ENCODE measurements at regions not wholly inside any gene's neighbourhood (a gene's known extent, or its start where the extent isn't known, plus 50 kb on each side); places are given as distances from the start of the nearest gene placed in this dataset.

DNA sequence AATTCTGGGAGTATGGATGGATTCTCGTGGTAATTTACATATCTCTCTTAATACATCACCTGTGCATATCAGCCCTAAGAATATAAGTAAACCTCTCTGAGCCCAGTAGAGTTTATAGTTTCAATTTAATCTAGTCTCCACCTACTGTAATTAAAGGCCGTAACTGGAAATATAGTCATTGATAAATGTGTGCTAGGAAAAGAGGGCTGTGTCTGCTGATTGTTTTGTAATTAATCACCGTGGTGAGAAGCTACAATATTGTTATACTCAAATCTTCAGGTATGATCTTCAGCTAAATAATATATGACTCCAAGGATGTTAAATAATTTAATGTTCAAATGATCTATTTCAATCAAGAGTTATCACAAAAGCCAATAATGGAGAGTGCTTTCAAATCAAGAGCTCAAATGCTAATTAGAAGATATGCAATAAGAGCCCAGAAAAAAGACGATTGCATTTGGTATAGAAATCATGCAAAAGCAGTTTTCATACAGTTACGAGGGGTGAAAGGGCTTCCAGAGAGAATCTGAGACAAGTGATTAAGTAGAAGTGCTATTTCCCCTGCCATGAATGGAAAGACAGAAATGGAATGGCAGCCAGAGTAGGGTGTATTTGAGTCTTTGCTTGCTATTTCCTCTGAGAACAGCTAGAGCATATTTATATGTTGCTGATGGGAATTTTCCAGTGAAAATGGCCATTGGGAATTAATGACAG lies 1134.3 kb downstream of the NCAM2 start:
- no peak for ATAC-seq (ENCODE audit: insufficient read depth, low FRiP score)
- Histone ChIP-seq H3K4me3 (no peak overlapping the region), H3K27ac (ENCODE audit: low read depth in 1 of 2, low read length in 1 of 2) (no peak overlapping the region), H3K36me3 (ENCODE audit: control insufficient read depth in 4 of 4, insufficient read depth in 4 of 4, low read length in 4 of 4) (no peaks in the 10 kb centered on the region), H3K9me3 (ENCODE audit: control insufficient read depth in 4 of 4, insufficient read depth in 3 of 4, low read length in 3 of 4) (no peaks in the 10 kb centered on the region), H3K9ac (ENCODE audit: insufficient read depth in 1 of 2, low read length in 2 of 2) (no peak overlapping the region), H3K27me3 (ENCODE audit: control insufficient read depth in 3 of 3, insufficient read depth in 3 of 3, low read length in 2 of 3) (no peaks in the 10 kb centered on the region), H3K4me1 (ENCODE audit: control insufficient read depth in 5 of 5, insufficient read depth in 5 of 5, low read length in 5 of 5) (no peaks in the 10 kb centered on the region)
- WGBS, 2 donors = 80 to 82% methylated on average over 5 of the region's 5 CpGs
- TF ChIP-seq, protein P1, sequence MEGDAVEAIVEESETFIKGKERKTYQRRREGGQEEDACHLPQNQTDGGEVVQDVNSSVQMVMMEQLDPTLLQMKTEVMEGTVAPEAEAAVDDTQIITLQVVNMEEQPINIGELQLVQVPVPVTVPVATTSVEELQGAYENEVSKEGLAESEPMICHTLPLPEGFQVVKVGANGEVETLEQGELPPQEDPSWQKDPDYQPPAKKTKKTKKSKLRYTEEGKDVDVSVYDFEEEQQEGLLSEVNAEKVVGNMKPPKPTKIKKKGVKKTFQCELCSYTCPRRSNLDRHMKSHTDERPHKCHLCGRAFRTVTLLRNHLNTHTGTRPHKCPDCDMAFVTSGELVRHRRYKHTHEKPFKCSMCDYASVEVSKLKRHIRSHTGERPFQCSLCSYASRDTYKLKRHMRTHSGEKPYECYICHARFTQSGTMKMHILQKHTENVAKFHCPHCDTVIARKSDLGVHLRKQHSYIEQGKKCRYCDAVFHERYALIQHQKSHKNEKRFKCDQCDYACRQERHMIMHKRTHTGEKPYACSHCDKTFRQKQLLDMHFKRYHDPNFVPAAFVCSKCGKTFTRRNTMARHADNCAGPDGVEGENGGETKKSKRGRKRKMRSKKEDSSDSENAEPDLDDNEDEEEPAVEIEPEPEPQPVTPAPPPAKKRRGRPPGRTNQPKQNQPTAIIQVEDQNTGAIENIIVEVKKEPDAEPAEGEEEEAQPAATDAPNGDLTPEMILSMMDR (IDR thresholded peaks at IDR 0.05; ENCODE audit: control extremely low read depth, extremely low read depth) = no peak
- DNase-seq = no peak

DNA sequence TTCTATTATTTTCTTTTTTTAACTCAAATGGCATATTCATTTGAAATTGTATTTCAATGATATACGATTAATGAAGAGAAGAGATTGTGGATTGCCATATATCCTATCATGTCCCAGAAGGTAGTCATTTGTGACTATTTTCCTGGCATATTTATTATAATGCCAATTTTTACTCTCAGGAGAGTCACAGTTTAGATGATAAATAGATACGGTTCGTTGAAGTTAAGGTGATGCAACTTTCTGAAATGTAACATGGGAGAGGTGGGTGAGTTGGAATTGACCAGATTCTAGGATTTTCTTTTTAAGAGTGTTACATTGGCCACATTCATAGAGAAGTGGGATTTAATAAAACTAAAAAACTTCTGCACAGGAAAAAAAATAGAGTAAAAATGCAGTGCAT lies 1138.5 kb downstream of the NCAM2 start:
- no peak overlapping the region for H3K27ac ChIP-seq (ENCODE audit: low read depth in 1 of 2, low read length in 1 of 2)
- WGBS, 2 donors = 88 to 90% methylated on average over 3 of the region's 3 CpGs
- no peak for ATAC-seq (ENCODE audit: insufficient read depth, low FRiP score)

DNA sequence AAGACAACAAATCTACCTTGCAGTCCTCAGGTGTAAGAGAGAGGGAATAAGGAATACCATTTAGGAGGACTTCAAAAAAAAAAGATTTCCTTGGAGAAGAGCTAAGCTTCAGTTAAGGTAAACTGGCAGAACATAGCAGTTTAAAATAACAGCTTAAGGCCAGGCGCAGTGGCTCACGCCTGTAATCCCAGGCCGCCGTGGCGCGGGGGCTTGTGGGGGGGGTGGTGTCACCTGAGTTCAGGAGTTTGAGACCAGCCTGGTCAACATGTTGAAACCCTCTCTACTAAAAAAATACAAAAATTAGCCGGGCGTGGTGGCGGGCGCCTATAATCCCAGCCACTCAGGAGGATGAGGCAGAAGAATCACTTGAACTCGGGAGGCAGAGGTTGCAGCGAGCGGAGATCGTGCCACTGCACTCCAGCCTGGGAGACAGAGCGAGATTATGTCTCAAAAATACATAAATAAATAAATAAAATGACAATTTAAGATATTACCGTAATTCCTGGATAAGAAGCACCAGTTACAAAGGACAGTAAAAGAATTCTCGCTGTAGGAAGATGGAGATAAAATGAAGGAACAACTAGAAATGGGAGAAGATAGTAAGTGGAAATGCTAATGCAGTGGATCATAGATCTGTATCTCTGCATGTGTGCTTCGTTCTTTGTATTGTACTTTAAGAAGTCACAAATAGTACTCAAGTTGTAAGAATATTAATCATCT lies 1140.2 kb downstream of the NCAM2 start:
- TF ChIP-seq, protein P1 (IDR thresholded peaks at IDR 0.05; ENCODE audit: control extremely low read depth, extremely low read depth) = no peak
- H3K4me3 ChIP-seq = no peak overlapping the region
- no peaks in the 10 kb centered on the region for H3K27me3 ChIP-seq (ENCODE audit: control insufficient read depth in 3 of 3, insufficient read depth in 3 of 3, low read length in 2 of 3)
- no peaks in the 10 kb centered on the region for H3K9me3 ChIP-seq (ENCODE audit: control insufficient read depth in 4 of 4, insufficient read depth in 3 of 4, low read length in 3 of 4)
- H3K9ac ChIP-seq (ENCODE audit: insufficient read depth in 1 of 2, low read length in 2 of 2) = no peak overlapping the region
- no peaks in the 10 kb centered on the region for H3K4me1 ChIP-seq (ENCODE audit: control insufficient read depth in 5 of 5, insufficient read depth in 5 of 5, low read length in 5 of 5)
- H3K36me3 ChIP-seq (ENCODE audit: control insufficient read depth in 4 of 4, insufficient read depth in 4 of 4, low read length in 4 of 4) = no peaks in the 10 kb centered on the region
- no peak for DNase-seq
- no peak for ATAC-seq (ENCODE audit: insufficient read depth, low FRiP score)
- WGBS, 2 donors = 89 to 90% methylated on average over 18 of the region's 18 CpGs
- no peak overlapping the region for H3K27ac ChIP-seq (ENCODE audit: low read depth in 1 of 2, low read length in 1 of 2)

More for the DNA sequence above, 1138.5 kb downstream of the NCAM2 start:
- H3K27me3 ChIP-seq (ENCODE audit: control insufficient read depth in 3 of 3, insufficient read depth in 3 of 3, low read length in 2 of 3) = no peaks in the 10 kb centered on the region
- no peaks in the 10 kb centered on the region for H3K4me1 ChIP-seq (ENCODE audit: control insufficient read depth in 5 of 5, insufficient read depth in 5 of 5, low read length in 5 of 5)
- no peak for DNase-seq
- H3K36me3 ChIP-seq (ENCODE audit: control insufficient read depth in 4 of 4, insufficient read depth in 4 of 4, low read length in 4 of 4) = no peaks in the 10 kb centered on the region
- no peak overlapping the region for H3K9ac ChIP-seq (ENCODE audit: insufficient read depth in 1 of 2, low read length in 2 of 2)
- H3K9me3 ChIP-seq (ENCODE audit: control insufficient read depth in 4 of 4, insufficient read depth in 3 of 4, low read length in 3 of 4) = no peaks in the 10 kb centered on the region
- H3K4me3 ChIP-seq = no peak overlapping the region
- TF ChIP-seq, protein P1 (IDR thresholded peaks at IDR 0.05; ENCODE audit: control extremely low read depth, extremely low read depth) = no peak

All from lung (tissue), 11 donors.